Prostate gland (tissue), 2 donors: ENCODE measurements at regions not wholly inside any gene's neighbourhood (a gene's known extent, or its start where the extent isn't known, plus 50 kb on each side); places are given as distances from the start of the nearest gene placed in this dataset.

Experiments used
- POLR2A ChIP-seq: fragments of 450-650 bp; IDR thresholded peaks from one replicate; pipeline ENCODE4 v1.6.1; 2016; ENCODE audit warnings: antibody characterized with exemption, mild to moderate bottlenecking
- POLR2AphosphoS5 ChIP-seq: sonication (generic); formaldehyde crosslinking; IDR thresholded peaks from one replicate; pipeline ENCODE4 v1.6.1; 2017; ENCODE audit warnings: antibody characterized with exemption
- TF ChIP-seq, protein P1 (sequence below), 4 experiments: fragments of 200-600 bp in 2 of 4; fragments of 450-650 bp in 2 of 4; sonication (generic) in 2 of 4; IDR thresholded peaks; 1 replicate in 3 of 4; 2 replicates in 1 of 4; pipeline ENCODE4 v1.5.1; 2016 to 2019; ENCODE audit warnings: antibody characterized with exemption in 4 of 4, mild to moderate bottlenecking in 2 of 4, moderate library complexity in 2 of 4

DNA sequence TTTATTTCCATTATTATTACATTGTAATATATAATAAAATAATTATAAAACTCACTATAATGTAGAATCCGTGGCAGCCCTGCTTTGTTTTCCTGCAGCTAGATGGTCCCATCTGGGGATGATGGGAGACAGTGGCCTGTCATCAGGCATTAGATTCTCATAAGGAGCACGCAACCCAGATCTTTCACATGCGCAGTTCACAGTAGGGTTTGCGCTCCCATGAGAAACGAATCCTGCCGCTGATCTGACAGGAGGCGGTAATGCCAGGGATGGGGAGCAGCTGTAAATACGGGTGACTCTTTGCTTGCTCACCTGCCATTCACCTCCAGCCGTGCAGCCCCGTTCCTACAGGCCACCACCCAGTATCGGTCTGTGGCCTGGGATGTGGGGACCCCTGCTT, 1879.3 kb upstream of the WWC1 start:
- TF ChIP-seq, protein P1, sequence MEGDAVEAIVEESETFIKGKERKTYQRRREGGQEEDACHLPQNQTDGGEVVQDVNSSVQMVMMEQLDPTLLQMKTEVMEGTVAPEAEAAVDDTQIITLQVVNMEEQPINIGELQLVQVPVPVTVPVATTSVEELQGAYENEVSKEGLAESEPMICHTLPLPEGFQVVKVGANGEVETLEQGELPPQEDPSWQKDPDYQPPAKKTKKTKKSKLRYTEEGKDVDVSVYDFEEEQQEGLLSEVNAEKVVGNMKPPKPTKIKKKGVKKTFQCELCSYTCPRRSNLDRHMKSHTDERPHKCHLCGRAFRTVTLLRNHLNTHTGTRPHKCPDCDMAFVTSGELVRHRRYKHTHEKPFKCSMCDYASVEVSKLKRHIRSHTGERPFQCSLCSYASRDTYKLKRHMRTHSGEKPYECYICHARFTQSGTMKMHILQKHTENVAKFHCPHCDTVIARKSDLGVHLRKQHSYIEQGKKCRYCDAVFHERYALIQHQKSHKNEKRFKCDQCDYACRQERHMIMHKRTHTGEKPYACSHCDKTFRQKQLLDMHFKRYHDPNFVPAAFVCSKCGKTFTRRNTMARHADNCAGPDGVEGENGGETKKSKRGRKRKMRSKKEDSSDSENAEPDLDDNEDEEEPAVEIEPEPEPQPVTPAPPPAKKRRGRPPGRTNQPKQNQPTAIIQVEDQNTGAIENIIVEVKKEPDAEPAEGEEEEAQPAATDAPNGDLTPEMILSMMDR (IDR thresholded peaks at IDR 0.05), result no peak
- TF ChIP-seq POLR2AphosphoS5 (no peak), POLR2A (no peak)
